Femur (tissue), 1 donor: ENCODE measurements at regions not wholly inside any gene's neighbourhood (a gene's known extent, or its start where the extent isn't known, plus 50 kb on each side); places are given as distances from the start of the nearest gene placed in this dataset.
A peak's percentile ranks its signal among the peaks of the same experiment; 100 is the strongest.
"Not testable (repeated sequence)": the region's sequence is repeated elsewhere in the genome, so short reads cannot be mapped to it uniquely, and the experiment has no call there.

Source experiments
- DNase-seq: peaks from one replicate; pipeline ENCODE4 v3.0.0-alpha.2; 2017

DNA sequence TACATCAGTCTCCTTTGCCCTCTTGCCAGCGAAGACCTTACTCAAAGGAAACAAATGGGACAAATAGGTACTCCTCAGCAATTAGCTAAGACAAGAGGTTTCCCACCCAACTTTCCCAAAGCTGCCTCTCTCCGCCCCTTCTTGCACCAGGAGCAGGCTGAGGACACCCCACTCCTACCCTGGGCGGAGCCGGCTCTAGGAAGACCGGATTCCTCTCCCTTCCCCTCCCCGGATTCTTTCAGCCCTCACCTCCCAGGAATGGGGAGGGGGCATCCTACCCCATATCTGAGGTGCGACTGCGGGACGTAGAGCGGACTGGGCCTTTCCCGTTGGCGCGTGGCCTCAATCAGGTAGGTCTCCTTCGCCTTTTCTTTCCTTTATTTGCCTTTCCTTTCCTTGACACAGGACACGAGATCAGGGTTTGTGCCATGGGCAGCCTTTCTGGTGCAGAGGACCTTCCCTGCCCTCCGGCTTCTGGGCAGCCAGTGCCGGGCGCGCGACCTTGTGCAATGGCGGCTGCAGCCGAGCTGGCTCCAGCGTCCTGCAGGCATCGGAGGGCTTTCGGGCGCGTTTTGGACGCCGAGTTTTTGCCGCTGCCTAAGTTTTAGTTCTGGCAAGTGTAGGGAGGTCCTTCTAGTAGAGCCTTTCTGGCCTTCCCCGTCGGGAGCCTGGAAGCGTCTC lies 279.9 kb downstream of the PLS3 start:
- not testable (repeated sequence) for DNase-seq

DNA sequence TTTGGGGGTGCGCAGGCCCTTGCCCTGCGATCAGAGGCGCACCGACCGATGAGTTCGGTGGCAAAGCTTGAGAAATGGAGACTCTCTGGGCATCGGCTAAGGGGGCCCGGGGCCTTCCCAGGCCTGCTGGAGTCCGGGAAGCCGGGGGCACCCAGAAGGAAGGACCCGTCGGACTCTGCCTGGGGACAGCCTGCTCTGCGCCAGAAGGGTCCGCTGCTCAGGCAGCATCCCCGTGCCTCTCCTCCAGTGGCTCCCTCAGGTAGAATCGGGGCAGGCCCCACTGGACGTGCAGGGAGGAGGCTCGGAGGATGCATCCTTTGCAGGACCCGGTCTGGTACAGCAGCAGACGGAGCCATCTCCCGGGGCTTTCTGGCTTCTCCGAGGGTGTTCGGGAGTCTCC lies 290.0 kb downstream of the PLS3 start:
- DNase-seq: not testable (repeated sequence)

- DNase-seq: not testable (repeated sequence)
Observed at GRCh38 chrX:115853260-115853659, 292.3 kb downstream of the PLS3 start.

DNA sequence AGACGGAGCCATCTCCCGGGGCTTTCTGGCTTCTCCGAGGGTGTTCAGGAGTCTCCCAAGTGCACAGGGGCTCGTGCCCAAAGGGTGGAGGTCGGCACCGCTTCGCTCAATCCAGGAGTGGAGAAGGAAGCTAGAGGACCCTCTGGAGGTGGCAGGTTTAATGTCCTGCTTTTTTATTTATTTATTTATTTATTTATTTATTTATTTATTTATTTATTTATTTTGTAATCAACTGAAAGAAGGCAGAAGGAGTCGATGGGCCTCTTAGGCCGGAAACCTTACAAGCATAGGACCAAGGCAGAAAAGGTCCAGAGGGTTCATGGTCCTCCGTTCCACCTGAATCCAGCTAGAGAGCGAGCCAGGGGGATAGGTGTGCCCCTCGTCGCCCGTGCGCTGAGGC lies 289.4 kb upstream of the AGTR2 start:
- DNase-seq: not testable (repeated sequence)

GRCh38 chrX:115884121-115884520 lies 286.4 kb upstream of the AGTR2 start:
- not testable (repeated sequence) for DNase-seq

DNA sequence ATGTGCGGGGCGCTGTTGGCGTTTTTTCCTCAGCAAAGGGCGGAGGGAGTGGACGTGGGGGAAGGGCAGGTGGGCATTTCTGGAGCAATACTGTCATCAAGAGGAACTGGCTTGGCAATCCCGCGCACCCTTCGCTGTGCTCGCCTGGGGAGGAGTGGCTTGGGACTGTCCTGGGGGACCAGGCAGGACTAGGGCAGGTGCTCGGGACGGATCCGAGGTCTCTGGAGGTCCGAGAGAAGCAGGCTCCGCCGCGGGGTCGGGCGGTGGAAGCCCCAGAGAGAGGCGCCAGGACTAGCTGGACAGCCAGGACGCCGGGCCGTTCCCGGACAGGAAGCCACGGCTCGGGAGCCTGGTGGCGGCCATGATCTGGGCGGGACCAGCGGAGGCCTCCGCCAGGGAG lies 282.5 kb upstream of the AGTR2 start:
- peak; percentile 88 for DNase-seq

GRCh38 chrX:115888519-115888918 lies 282.0 kb upstream of the AGTR2 start:
- not testable (repeated sequence) for DNase-seq

DNA sequence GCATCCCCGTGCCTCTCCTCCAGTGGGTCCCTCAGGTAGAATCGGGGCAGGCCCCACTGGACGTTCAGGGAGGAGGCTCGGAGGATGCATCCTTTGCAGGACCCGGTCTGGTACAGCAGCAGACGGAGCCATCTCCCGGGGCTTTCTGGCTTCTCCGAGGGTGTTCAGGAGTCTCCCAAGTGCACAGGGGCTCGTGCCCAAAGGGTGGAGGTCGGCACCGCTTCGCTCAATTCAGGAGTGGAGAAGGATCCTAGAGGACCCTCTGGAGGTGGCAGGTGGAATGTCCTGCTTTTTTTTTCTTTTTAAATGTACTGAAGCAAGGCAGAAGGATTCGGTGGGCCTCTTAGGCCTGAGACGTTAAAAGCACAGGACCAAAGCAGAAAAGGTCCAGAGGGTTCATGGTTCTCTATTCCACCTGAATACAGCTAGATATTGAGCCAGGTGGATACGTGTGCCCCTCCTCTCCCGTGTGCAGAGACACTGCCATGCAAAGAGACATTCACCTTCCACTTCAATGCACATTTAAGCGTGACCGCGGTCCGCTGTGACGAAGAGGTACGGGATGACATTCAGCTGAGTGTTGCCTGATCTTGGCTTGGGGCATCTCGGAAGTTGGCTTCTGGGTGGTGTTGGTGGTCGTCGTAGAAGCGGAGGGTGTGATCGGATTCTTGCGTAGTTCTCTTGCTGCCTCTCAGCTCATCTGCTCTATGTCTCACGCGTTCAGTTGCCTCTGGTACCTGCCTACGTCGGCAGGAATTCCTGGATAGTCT lies 281.2 kb upstream of the AGTR2 start:
- DNase-seq: no peak

DNA sequence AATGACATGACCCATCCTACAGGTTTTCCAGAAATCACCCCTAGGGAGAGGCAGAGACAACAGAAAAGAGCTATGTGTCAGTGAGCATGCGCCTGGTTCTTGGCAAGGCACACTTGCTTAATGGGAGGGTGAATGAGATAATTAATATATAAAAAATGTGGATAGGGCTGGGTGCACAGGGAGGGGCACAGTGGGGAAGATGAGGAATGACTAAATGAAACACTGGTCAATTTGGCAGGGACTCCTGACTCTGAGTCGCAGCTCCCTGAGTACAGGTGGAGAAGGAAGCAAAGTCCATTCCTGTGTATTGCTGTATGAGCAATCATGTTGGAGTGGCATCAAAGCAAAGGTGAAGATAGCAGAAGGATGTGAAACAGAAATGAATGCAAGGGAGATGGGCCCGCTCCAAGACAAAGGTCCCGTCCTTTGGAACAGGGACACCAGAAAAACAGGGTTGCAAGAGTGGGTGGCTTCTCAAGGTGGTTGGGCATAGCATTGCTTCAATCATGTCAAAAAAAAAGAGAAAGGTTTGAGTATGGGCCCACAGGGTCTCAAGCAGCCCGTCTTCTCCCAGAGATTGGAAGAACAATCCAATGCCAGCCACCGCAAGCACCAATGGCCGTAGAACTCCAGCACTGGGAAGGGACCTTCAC lies 278.4 kb upstream of the AGTR2 start:
- no peak for DNase-seq

GRCh38 chrX:115892787-115893671 lies 277.5 kb upstream of the AGTR2 start:
- peak; percentile 88 for DNase-seq

- DNase-seq: peak; percentile 65
Observed at GRCh38 chrX:115894087-115894486, 276.5 kb upstream of the AGTR2 start.

GRCh38 chrX:115895678-115896329 lies 274.7 kb upstream of the AGTR2 start:
- DNase-seq: no peak

DNA sequence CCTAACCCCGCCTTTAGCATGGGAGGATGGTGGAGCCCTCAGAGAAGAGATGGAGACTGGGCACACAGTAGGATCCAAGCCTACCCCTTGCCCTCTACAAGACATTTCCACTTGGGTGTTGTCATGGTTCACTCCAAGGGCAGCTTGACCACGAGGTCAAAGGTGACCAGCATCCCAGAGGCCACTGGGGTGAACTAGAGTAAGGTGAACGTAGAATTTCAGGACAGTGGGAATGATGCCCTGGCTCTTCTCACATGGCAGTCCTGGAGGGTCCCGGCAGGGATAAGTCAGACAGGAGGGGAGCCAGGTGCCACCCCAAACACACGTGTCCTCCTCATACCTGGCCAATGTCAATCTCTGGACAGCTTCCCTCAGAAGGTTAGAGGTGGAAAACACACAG lies 274.2 kb upstream of the AGTR2 start:
- DNase-seq: no peak

DNA sequence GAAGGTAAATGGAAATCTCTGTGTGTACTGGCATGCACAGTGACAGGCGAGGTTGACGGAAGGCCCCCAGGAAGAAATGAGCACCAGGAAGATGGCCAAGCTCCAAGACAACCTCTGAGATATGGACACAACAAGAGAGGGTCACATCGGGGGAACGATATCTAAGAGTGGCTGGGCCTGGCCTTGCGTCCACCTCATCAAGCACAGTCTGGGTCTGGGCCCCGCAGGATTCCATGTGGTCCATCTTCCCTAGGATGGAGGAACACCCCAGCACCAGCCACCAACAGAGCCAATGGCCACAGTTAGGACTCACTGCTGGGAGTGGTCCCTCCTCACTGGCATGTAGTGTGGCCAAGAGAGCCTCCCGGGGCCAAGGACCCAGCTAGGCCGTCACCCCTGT lies 272.6 kb upstream of the AGTR2 start:
- no peak for DNase-seq

GRCh38 chrX:115898382-115899001 lies 272.1 kb upstream of the AGTR2 start:
- DNase-seq: peak; percentile 83

- no peak for DNase-seq
Observed at GRCh38 chrX:115900425-115900824, 270.1 kb upstream of the AGTR2 start.

GRCh38 chrX:115901241-115901640 lies 269.3 kb upstream of the AGTR2 start:
- no peak for DNase-seq

- no peak for DNase-seq
Observed at GRCh38 chrX:115902995-115903394, 267.5 kb upstream of the AGTR2 start.

- DNase-seq: no peak
Observed at GRCh38 chrX:115906276-115906675, 264.3 kb upstream of the AGTR2 start.

DNA sequence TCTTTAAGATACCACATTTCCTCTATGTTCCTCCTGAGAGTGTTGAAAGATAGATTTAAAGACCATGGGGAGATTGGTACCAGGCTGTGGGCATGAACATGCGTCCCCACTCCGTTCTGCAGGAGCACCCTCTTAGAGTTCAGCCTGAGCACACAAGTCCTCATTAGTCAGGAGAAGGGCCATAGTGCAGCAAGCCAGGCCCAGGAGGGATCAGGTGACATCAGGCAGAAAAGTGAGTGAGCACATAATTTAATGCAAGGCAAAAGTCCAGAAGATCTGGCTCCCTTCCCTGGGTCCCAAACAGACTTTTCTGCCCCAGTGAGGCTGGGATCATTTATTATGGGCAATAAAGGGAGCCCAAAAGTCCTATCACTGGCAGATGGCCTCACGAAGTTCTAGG lies 263.7 kb upstream of the AGTR2 start:
- DNase-seq: no peak

DNA sequence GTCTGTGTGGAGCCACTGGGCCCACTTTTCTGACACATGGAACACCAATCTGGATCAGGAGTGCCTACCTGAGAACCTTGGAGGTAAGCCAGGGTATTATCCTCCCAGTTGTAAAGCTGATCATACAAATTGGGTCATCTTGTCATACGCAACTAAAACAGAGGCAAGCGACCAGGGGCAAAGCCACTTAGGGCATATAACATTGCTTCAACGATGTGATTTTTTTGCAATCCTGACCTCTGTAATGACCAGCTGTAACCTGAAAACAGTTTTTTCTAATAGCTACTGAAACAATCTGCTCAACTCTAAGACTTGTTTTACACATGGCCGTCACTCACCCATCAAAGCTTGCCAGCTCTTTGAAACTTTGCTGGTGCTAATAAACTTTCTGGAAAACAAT lies 261.5 kb upstream of the AGTR2 start:
- DNase-seq: no peak

DNA sequence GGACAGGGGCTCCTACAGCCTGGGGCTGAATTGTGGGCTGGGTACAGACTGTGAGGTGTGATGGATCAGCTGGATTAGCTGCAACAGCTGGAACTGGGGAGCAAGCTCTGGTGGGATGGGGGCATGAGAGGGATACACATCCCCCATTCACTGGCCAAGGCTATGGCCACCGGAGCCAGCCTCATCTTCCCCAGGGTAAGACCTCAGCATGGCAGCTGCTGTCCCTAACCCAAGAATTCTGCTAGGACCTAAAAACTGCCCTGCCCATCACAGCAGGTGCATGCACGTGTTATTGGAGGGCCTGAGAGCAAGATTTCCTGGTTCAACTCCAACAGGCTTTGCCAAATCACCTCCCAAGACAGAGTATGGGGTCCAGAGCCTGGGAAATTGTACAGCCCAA lies 258.6 kb upstream of the AGTR2 start:
- no peak for DNase-seq
